Loucy (cell line): ENCODE measurements at regions not wholly inside any gene's neighbourhood (a gene's known extent, or its start where the extent isn't known, plus 50 kb on each side); places are given as distances from the start of the nearest gene placed in this dataset.

ENCODE experiments used
- EZH2phosphoT487 ChIP-seq: fragments of 200-600 bp; IDR thresholded peaks from 2 replicates; pipeline ENCODE4 v1.6.1; 2018; ENCODE audit warnings: antibody characterized with exemption, mild to moderate bottlenecking, moderate library complexity, borderline replicate concordance
- TF ChIP-seq, protein P1 (sequence below): fragments of 200-600 bp; sonication (generic); conservative IDR thresholded peaks from 2 replicates; pipeline ENCODE4 v1.5.1; 2014; ENCODE audit warnings: mild to moderate bottlenecking, antibody characterized with exemption, low read length

DNA sequence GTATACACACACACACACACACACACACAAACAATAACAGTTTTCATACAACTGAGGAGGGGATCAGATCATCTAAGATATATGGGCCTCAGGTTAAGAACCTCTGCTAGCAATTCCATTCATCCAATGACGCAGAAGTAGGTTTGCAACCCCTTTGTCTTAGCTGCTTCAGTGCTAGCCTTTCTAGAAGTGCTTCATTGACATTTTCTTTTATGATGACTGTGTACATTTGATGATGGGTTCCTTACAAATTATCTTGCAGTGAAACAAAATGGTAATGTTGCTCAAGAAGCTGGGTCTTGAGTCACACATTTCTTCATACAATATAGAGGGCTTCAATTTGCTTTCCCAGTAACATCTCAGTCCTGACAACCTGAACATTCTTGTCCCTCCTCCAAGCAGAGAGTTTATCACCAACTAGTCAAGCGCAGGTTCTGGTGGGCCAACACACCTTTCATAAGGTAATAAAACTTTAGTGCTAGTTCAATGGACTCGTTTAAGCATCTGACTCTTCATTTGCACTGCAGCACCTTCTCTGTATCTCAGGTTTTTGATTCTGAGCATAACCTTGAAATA is 269.5 kb downstream of the CNTN3 start:
- TF ChIP-seq, protein P1, sequence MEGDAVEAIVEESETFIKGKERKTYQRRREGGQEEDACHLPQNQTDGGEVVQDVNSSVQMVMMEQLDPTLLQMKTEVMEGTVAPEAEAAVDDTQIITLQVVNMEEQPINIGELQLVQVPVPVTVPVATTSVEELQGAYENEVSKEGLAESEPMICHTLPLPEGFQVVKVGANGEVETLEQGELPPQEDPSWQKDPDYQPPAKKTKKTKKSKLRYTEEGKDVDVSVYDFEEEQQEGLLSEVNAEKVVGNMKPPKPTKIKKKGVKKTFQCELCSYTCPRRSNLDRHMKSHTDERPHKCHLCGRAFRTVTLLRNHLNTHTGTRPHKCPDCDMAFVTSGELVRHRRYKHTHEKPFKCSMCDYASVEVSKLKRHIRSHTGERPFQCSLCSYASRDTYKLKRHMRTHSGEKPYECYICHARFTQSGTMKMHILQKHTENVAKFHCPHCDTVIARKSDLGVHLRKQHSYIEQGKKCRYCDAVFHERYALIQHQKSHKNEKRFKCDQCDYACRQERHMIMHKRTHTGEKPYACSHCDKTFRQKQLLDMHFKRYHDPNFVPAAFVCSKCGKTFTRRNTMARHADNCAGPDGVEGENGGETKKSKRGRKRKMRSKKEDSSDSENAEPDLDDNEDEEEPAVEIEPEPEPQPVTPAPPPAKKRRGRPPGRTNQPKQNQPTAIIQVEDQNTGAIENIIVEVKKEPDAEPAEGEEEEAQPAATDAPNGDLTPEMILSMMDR: no peak
- TF ChIP-seq EZH2phosphoT487: no peak
